PFSK-1 (cell line): ENCODE measurements at regions not wholly inside any gene's neighbourhood (a gene's known extent, or its start where the extent isn't known, plus 50 kb on each side); places are given as distances from the start of the nearest gene placed in this dataset.

ENCODE experiments used
- POLR2AphosphoS5 ChIP-seq: IDR thresholded peaks from 2 replicates; pipeline ENCODE4 v1.6.1; 2012; ENCODE audit warnings: low read depth, mild to moderate bottlenecking, control low read depth, low read length, moderate library complexity
- SIN3A ChIP-seq: IDR thresholded peaks from 2 replicates; pipeline ENCODE4 v1.6.1; 2012; ENCODE audit warnings: mild to moderate bottlenecking, low read length, moderate library complexity, borderline replicate concordance; ENCODE audit not compliant: insufficient read depth
- TAF1 ChIP-seq: IDR thresholded peaks from 2 replicates; pipeline ENCODE4 v1.6.1; 2012; ENCODE audit warnings: low read length, control low read depth, borderline replicate concordance; ENCODE audit not compliant: insufficient read depth

- no peak for TF ChIP-seq TAF1
- no peak for TF ChIP-seq POLR2AphosphoS5
- TF ChIP-seq SIN3A = no peak
Observed at GRCh38 chr15:39302936-39303335, 277.9 kb upstream of the THBS1 start.
